Stimulated activated naive CD8-positive, alpha-beta T cell treated with anti-CD3 and anti-CD28 coated beads, Interleukin-15, Interleukin-2, amounts not matched to agents 100 U/mL and 50 U/mL, for 24 hours (primary cell): ENCODE measurements at regions not wholly inside any gene's neighbourhood (a gene's known extent, or its start where the extent isn't known, plus 50 kb on each side); places are given as distances from the start of the nearest gene placed in this dataset.
"Not testable (repeated sequence)": the region's sequence is repeated elsewhere in the genome, so short reads cannot be mapped to it uniquely, and the experiment has no call there.

ENCODE experiments used
- ATAC-seq: fragments of 150-1000 bp; cut with Tn5 transposase; one replicate; pipeline ENCODE4 v1.10.0; 2021
- DNase-seq: peaks from one replicate; pipeline ENCODE4 v3.0.0; 2021

DNA sequence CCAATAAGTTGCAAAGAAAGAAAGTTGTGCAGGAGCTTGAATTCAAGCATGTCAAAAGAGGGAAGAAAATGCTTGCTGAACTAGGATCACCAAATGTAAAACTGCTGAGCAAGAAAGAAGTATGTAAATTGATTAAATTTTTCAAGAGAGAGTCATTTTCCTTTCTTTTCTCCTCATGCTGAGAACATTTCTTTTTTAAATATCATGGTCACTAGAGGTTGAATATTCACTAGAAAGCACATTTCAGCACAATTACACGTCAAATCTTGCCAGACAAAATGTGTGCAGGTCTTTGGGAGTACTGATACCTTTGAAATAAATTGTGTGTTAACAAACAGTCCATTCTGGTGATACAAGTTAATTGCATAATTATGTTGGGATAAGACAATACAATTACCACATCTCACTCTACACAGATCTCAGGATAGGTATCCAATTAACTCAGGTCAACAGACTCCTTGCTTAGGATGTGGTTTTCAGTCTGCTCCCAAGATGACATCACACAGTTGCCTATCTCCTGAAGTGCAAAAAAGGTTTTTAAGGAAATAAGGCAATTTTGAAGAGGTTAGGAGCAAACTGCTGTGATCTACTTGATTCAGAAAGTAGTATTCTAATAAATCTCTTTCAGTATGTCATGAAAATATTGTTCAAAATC lies 862.2 kb downstream of the RPS29 start:
- no peak for ATAC-seq
- DNase-seq, result no peak

DNA sequence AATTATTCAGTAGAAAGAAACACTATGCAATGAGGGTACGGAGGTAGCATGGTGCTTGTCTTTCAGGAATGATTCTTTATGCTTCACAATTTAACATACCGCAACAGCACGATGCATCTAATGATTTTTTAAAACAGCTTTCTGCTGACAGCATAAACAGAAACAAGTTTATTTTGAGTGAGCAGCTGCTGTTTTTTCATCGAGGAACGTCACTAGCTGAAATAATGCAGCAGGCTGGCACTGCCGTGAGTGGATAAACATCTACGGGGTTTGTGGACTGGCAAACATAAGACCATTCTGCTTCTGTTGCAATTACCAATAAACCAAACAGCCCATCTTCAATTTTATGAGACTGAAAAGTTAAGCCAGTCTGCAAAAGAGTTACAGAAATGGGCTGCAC lies 871.8 kb downstream of the RPS29 start:
- ATAC-seq (no peak), DNase-seq (no peak)

DNA sequence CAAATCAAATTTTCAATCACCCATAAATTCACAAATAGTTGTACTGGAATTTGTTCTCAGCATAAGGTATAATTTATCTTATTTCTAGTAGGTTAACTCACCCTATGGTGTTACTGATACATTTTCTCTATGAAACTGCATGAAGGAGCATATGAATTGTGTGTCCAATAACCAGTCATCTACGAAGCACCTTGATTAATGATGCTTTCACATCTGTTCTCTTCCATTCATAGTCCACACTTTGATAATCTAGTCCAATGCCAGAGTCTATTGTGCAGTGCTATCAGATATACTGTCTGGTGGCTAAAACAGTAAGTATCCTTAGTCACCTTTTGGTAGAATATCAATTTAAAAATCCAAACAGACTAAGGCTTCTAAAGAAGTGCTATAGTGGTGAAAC lies 876.0 kb downstream of the RPS29 start:
- no peak for ATAC-seq
- no peak for DNase-seq

DNA sequence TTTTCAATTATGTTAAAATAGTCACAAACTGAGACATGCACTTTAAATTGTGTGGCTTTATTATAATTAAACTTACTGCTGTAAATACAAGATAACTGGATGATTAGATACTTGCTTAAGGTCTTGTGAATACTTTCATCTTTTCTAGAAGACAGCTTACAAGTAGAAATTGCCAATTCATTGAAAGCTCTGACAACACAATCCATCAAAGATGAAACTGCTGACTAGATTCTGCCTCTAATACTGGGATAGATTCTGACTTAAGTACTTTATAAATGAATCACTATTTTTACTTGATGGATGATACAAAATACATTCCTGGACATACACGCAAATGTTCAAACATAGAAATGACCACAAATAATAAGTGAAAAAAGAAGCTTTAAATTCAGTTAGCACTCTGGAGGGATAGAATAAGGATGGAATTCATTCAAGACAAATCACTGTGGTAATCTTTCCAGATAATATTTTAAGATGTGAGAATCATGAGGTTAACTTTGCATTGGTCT lies 876.8 kb downstream of the RPS29 start:
- DNase-seq (no peak), ATAC-seq (no peak)

DNA sequence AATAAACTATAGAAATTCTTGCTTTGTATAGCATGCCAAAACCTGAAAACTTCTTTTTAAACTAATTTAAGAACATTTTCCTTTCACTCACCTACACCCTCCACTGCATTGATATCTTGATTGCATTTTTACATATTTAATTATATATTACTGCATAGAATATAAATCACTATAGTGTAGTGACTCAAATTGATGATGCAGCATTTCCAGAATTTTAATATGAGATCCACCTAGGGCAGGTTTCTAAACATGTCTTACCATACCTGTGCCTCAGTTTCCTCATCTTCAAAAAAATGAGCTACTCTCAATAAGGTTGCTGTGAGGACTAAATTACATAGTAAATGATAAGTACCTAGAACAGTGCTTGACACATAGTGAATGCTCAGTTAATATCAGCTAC lies 881.5 kb downstream of the RPS29 start:
- ATAC-seq (no peak), DNase-seq (no peak)

DNA sequence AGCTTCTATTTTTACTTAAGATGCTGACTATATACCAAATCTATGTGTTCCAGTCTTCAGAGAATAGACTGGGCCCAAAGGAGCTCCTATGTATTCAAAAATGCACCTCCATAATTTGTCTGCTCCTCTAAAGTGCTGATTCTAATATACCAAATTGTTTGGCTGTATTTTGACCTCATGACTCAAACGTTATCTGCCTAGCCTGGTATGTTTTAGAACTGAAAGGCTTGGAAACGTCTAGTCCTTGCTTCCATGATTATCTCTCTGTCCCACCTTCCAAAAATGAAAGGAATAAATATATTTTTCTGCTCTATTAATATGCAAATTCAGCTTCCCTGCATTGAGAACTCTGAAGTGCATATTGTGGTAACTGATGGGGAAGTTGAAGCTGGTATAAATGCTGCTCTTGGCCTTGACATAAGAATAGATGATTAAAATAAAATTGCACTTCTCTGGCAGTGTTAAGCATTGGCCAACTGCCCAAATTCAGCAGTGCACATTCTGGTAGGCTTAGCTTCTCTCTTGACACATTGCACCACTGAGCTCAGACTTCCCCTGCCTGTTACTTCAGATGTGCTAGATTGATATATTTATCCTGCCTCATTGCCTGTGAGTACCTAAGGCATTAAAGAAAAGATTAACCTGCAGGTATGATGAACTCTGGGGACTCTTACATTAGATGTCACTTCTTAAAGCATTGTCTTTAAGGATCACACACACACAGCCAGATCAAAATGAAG lies 882.3 kb downstream of the RPS29 start:
- ATAC-seq, result no peak
- no peak for DNase-seq

DNA sequence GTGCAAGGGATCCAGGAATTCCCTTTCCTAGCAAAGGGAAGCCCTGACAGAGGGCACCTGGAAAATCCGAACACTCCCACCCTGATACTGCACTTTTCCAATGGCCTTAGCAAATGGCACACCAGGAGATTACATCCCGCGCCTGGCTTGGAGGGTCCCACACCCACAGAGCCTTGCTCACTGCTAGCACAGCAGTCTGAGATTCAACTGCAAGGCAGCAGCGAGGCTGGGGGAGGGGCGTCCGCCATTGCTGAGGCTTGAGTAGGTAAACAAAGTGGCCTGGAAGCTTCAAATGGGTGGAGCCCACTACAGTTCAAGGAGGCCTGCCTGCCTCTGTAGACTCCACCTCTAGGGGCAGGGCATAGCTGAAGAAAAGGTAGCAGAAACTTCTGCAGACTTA lies 888.8 kb downstream of the RPS29 start:
- not testable (repeated sequence) for ATAC-seq, DNase-seq

DNA sequence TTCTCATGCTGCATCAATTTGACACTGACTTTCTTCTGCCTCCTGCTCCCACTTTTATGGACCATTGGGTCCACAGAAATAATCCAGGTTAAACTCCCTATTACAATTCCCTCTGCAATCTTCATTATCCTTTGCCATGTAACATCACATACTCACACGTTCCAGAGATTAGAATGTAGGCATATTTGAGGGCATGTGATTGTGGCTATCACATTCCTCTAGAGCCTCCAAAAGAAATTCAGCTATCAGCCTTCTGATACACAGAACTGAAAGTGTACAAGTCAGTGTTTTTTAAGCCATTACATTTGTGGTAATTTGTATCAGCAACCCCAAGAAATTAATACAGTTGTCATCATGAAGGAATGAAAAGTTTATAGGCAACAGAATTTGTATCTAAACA lies 892.4 kb downstream of the RPS29 start:
- DNase-seq, result no peak
- ATAC-seq, result no peak

DNA sequence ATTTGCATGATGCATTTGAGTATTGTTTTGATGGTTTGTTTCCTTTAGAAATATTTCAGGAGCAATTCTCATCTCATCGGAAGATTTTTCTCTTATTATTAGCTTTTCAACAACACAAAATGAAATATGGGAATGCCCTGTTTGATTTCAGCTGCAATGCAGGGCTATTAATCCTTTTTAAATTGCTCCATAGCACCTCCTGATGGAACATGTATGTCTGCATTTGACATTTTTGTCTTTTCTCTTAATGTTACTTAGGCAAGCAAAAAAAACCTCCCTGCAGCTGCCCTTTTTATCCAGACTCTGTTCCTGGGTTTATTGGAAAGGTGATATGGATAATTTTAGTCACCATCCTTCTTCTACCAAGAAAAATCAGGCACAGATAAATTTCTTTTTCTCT lies 895.8 kb downstream of the RPS29 start:
- DNase-seq (no peak), ATAC-seq (no peak)

DNA sequence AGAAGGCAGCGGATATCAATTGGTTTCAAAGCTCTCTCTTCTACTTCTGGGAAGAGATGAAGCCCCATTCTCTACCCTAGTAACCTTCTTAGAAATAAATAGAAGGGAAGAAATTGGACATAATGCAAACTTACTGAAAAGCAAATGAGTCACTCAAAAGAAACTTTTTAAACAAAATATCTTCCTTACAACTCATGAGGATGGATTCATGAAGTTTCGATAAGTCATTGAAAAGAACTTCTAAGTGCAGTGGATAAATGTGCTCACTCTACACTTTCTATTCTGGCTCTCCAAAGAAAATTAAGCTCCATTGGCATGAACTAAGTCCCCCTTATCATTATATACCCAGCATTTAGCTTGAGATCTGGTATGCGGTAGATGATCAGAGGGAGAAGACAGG lies 899.5 kb downstream of the RPS29 start:
- DNase-seq (no peak), ATAC-seq (no peak)

DNA sequence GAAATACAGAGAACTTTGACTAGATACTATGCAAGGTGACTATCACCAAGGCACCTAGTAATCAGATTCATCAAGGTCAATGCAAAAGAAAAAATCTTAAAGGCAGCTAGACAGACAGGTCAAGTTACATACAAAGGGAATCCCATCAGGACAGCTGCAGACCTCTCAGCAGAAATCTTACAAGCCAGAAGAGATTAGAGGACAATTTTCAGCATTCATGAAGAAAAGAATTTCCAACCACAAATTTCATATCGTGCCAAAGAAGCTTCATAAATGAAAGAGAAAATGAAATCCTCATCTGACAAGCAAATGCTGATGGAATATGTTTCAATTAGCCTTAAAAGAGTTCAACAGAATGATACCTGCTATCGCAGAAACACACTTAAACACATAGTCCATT lies 913.7 kb downstream of the RPS29 start:
- ATAC-seq, result no peak
- DNase-seq, result no peak

DNA sequence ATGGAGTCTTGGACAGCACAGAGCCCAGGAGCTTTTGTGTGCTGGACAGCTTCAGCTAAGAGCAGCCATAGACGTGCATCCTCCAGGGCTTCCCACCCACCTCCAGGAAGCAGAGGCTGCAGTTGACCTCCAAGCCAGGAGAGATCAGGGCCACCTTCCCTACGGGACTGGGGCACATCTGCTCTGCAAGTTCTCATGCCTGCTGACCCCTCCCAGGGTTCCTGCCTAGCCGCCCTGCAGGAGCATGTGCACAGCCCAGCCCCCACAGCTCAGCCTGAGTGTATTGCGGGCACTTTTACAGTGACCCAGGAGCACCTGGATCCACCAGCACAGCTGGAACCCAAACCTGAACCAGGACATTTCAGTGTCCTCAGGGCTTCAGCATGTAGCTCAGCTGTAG lies 915.2 kb downstream of the RPS29 start:
- no peak for DNase-seq
- no peak for ATAC-seq

DNA sequence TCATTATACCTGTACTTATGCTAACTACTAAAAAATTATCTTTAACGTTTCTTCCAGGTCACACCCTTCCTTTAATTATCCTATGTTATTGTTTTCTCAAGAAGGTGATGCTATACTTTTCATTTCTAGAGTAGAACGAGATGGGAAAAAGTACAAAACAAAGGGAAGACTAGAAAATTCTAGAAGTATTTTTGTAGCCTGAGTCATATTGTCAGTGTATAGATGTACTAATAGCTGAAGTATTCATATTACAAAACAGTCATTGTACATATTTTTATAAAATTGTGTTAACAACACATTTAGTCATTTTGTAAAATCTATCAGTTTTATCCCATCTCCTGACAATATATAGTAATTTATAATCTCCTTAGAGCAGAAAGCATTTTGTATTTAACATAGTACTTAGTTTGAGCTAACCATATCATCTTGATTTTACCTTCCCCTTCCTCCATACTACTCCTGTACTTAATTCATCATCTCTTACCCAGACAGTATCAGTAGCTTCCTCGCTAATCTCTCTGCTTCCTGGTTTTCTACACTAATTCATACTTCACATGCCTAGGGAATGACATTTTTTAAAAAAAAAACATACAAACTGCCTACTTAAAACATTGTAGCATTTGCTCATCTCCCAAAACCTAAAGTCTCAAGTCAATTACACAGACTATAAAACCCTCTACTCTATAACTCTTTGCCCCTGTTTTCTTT lies 920.9 kb downstream of the RPS29 start:
- ATAC-seq, result no peak

DNA sequence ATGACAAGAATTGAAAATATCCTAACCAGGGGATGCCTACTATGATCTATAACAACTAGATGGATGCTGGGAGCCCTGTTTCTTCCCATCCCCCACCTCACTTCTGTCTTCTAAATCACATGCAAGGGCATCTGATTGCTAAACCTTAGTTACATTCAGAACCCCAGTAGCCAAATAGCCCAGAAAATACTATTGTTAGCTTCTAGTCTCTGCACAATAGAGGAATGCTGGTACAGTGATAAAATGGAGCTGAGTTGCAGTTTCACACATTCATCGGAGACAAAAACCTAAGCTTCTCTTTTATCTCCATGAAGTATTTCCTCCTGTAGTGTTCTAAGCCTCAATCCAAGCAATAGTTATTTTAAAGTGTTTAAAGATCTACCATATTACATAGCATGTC lies 942.9 kb downstream of the RPS29 start:
- DNase-seq, result no peak
- ATAC-seq, result no peak

More for the DNA sequence above, 920.9 kb downstream of the RPS29 start:
- no peak for DNase-seq

DNA sequence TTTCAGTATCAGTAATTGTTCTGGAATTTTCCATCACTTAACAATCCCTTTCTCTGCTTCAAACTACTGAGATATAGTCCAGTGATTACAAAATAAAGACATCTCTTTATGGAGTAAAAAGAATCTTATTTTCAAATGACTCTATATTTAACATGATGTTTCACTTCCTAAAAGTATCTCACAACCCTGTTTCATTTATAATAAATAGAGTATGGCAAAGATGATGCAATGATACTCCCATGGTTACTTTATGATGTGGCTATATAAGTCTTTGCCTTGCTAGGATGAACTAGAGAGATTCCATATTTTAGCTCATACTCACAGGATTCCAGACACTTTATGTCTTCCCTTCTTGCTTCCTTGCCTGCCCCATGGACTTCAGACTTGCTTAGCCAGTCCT lies 953.5 kb upstream of the MDGA2 start:
- no peak for DNase-seq
- no peak for ATAC-seq

DNA sequence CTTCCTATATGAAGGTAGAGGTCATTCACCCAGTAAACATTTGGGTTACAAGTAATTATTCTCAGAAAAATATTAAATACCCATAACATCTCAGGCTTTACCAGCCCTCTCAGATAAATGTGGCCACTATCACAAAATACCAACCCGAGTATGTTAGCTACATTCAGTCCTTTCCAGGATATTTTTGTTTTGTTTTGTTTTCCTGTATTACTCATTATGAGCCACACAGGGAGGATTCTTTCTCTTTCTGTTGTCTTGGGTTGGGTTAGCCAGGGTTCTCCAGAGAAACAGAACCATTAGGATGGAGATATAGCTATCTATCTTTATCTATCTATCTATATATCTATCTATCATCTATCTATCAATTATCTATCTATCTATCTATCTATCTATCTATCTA lies 947.6 kb upstream of the MDGA2 start:
- no peak for ATAC-seq
- no peak for DNase-seq

DNA sequence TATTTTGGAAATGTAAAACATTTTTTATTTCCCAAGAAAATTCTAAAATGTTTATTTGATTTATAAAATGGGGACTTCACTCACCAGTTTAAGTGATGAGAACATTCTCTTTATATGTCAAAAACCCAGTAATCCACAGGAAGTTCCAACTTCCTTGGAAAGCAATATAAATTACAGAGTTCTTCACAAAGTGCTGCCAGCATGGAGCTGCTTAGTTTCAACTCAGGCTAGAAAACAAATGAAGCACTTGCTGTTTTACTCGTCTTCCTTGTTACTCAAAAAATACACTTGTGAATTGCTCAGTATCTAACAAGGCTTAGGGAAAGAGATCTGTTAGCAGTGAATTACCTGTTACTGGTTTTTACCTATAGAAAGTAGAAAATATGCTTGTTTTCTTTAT lies 942.7 kb upstream of the MDGA2 start:
- no peak for ATAC-seq
- DNase-seq, result no peak

DNA sequence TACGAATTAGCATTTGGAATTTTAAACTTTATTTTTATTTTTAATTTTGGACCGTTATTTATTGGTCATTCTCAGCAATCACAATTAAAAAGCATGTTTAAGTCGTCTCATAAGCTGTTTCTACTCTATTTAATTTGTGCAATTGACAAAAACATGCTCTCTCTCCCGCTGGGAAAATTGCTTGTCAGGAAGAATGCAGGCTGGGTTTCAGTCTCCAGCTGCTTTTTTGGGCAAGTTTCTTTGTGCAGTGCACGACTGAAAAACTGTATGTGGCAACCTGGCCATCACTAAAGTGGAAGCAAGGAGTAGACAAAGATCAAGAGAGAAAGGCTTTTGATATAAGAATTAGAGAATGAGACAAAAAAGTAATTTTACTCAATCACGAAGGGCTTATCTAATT lies 941.5 kb upstream of the MDGA2 start:
- DNase-seq (no peak), ATAC-seq (no peak)

DNA sequence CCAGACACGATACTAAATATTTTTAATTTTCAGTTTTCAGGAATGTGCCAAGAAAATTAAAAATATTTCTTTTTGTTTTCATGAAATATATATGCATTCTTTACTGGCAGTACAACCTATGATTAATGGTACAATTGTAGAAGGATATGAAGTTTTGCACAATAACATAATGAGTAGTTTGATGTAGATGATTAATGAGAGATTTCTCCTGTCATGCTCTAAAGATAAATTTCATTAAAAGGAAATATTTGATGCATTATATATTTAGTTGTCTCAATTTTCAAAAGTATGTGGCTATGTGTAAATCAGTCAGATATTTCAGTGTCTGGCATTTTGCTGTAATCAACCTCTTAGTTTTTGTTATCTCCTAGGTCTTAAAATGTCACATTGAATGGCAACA lies 940.2 kb upstream of the MDGA2 start:
- ATAC-seq (no peak), DNase-seq (no peak)

DNA sequence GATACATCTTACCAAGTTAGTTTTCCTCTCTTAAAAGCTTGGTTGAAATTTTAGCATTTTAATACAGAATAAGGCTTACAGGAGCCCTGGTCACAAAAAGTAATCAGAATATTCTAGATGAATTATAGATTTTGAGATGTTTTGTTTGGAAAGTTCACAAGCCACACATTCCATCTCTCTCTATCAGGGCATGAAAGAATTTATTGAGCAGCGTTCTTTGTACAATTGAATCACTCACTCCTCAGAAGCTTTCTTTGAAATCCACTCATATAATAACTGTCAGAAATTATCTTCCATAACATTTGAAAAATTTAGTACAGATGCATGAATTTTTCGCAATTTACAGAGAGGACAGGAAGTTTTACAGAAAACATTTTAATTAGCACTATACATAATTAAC lies 938.6 kb upstream of the MDGA2 start:
- ATAC-seq (no peak), DNase-seq (no peak)

DNA sequence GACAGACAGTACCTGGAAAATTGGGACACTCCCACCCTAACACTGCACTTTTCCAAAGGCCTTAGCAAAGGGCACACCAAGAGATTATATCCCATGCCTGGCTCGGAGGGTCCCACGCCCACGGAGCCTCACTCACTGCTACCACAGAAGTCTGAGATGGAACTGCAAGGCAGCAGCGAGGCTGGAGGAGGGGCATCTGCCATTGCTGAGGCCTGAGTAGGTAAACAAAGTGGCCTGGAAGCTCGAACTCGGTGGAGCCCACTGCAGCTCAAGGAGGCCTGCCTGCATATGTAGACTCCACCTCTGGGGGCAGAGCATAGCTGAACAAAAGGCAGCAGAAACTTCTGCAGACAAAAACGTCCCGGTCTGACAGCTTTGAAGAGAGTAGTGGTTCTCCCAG lies 931.6 kb upstream of the MDGA2 start:
- not testable (repeated sequence) for ATAC-seq

DNA sequence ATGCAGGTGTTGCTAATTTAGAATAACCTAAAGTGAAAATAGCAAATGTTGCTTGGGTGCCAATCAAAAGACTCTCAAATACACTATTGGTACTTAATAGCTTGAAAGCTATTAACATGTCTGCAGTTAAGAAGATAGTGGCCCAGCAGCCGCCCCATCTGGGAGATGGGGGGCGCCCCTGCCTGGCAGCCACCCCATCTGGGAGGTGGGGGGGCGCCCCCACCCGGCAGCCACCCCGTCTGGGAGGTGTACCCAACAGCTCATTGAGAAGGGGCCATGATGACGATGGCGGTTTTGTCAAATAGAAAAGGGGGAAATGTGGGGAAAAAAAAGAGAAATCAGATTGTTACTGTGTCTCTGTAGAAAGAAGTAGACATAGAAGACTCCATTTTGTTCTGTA lies 923.1 kb upstream of the MDGA2 start:
- ATAC-seq (no peak), DNase-seq (no peak)

More for the DNA sequence above, 931.6 kb upstream of the MDGA2 start:
- DNase-seq, result not testable (repeated sequence)

DNA sequence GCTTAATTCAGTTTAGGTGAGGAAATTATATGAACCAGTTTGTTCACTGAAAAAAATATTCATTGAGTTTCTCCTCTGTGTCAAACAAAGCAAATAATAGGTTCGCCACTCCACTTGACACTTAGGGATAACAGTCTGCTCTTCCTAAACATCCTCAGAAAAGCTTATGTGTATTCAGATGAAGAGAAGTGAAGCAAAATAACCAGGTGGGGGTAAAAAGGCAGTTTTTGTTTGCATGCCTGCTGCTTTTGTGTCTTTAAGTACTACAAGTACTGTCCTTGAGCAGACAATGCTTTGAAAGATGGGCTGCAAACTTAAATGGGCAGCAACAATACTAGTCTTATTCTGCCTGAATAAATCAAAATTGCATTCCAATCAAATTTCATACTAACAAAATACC lies 910.7 kb upstream of the MDGA2 start:
- DNase-seq, result no peak
- ATAC-seq, result no peak
